ENCODE measurements at regions not wholly inside any gene's neighbourhood (a gene's known extent, or its start where the extent isn't known, plus 50 kb on each side); places are given as distances from the start of the nearest gene placed in this dataset.

- no peak for TF ChIP-seq ZNF462 (CRISPR knock-in tag; IDR thresholded peaks at IDR 0.05)
- TF ChIP-seq EZH2phosphoT487 (IDR thresholded peaks at IDR 0.05; ENCODE audit: unreplicated experiment), result no peak
- TF ChIP-seq JUNB (IDR thresholded peaks at IDR 0.05; ENCODE audit: unreplicated experiment), result no peak
- TF ChIP-seq STAT1 (IDR thresholded peaks at IDR 0.05; ENCODE audit: unreplicated experiment), result no peak
- TF ChIP-seq, protein P1, sequence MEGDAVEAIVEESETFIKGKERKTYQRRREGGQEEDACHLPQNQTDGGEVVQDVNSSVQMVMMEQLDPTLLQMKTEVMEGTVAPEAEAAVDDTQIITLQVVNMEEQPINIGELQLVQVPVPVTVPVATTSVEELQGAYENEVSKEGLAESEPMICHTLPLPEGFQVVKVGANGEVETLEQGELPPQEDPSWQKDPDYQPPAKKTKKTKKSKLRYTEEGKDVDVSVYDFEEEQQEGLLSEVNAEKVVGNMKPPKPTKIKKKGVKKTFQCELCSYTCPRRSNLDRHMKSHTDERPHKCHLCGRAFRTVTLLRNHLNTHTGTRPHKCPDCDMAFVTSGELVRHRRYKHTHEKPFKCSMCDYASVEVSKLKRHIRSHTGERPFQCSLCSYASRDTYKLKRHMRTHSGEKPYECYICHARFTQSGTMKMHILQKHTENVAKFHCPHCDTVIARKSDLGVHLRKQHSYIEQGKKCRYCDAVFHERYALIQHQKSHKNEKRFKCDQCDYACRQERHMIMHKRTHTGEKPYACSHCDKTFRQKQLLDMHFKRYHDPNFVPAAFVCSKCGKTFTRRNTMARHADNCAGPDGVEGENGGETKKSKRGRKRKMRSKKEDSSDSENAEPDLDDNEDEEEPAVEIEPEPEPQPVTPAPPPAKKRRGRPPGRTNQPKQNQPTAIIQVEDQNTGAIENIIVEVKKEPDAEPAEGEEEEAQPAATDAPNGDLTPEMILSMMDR (conservative IDR thresholded peaks at IDR 0.05; ENCODE audit: low read depth in 2 of 2), result no peak
- TF ChIP-seq ZNF331 (CRISPR knock-in tag; IDR thresholded peaks at IDR 0.05; ENCODE audit: low read depth), result no peak
- TF ChIP-seq, protein P2, sequence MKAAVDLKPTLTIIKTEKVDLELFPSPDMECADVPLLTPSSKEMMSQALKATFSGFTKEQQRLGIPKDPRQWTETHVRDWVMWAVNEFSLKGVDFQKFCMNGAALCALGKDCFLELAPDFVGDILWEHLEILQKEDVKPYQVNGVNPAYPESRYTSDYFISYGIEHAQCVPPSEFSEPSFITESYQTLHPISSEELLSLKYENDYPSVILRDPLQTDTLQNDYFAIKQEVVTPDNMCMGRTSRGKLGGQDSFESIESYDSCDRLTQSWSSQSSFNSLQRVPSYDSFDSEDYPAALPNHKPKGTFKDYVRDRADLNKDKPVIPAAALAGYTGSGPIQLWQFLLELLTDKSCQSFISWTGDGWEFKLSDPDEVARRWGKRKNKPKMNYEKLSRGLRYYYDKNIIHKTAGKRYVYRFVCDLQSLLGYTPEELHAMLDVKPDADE (IDR thresholded peaks at IDR 0.05), result no peak
- TF ChIP-seq POLR2AphosphoS5 (IDR thresholded peaks at IDR 0.05; ENCODE audit: low read depth), result no peak
- no peak for TF ChIP-seq CREB1 (CRISPR knock-in tag; IDR thresholded peaks at IDR 0.05; ENCODE audit: low read depth)
- TF ChIP-seq NANOG (IDR thresholded peaks at IDR 0.05; ENCODE audit: borderline replicate concordance), result no peak
- TF ChIP-seq, protein P3, sequence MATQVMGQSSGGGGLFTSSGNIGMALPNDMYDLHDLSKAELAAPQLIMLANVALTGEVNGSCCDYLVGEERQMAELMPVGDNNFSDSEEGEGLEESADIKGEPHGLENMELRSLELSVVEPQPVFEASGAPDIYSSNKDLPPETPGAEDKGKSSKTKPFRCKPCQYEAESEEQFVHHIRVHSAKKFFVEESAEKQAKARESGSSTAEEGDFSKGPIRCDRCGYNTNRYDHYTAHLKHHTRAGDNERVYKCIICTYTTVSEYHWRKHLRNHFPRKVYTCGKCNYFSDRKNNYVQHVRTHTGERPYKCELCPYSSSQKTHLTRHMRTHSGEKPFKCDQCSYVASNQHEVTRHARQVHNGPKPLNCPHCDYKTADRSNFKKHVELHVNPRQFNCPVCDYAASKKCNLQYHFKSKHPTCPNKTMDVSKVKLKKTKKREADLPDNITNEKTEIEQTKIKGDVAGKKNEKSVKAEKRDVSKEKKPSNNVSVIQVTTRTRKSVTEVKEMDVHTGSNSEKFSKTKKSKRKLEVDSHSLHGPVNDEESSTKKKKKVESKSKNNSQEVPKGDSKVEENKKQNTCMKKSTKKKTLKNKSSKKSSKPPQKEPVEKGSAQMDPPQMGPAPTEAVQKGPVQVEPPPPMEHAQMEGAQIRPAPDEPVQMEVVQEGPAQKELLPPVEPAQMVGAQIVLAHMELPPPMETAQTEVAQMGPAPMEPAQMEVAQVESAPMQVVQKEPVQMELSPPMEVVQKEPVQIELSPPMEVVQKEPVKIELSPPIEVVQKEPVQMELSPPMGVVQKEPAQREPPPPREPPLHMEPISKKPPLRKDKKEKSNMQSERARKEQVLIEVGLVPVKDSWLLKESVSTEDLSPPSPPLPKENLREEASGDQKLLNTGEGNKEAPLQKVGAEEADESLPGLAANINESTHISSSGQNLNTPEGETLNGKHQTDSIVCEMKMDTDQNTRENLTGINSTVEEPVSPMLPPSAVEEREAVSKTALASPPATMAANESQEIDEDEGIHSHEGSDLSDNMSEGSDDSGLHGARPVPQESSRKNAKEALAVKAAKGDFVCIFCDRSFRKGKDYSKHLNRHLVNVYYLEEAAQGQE (IDR thresholded peaks at IDR 0.05; ENCODE audit: unreplicated experiment), result no peak
- TF ChIP-seq ZNF114 (CRISPR knock-in tag; IDR thresholded peaks at IDR 0.05), result no peak
- no peak for TF ChIP-seq EZH2 (IDR thresholded peaks at IDR 0.05; ENCODE audit: low read depth, unreplicated experiment)
- Mint-ChIP-seq H3K9me3 (no peaks in the 10 kb centered on the region), H3K27me3 (ENCODE audit: insufficient read depth, low read depth, poor library complexity) (peaks cover 1% of the 10 kb centered on the region), H3K4me3 (no peak overlapping the region), H3K36me3 (ENCODE audit: low read depth) (no peaks in the 10 kb centered on the region), H3K27ac (no peak overlapping the region), H3K4me1 (peaks cover 35% of the 10 kb centered on the region)
- H3K4me3 ChIP-seq, result no peak overlapping the region
- no peak for ATAC-seq
- no peaks in the 10 kb centered on the region for H3K4me1 ChIP-seq (ENCODE audit: insufficient read depth)
- H3K36me3 ChIP-seq (ENCODE audit: insufficient read depth), result no peaks in the 10 kb centered on the region
- no peaks in the 10 kb centered on the region for H3K27me3 ChIP-seq (ENCODE audit: insufficient read depth)
- H3K27ac ChIP-seq (ENCODE audit: low read depth), result no peak overlapping the region
- H4K20me1 ChIP-seq (replicated peaks; ENCODE audit: insufficient read depth), result peaks cover 12% of the 10 kb centered on the region
- no peak overlapping the region for H2AFZ ChIP-seq
- H3K4me2 ChIP-seq, result no peak overlapping the region
- no peaks in the 10 kb centered on the region for H3F3A ChIP-seq (replicated peaks; ENCODE audit: low read depth)
- no peak for DNase-seq (ENCODE audit: low spot score)
- H3K9me2 ChIP-seq (ENCODE audit: insufficient read depth), result no peaks in the 10 kb centered on the region
- H3K79me2 ChIP-seq (replicated peaks; ENCODE audit: insufficient read depth), result peaks cover 95% of the 10 kb centered on the region
Observed at GRCh38 chr14:71348394-71348793, 441.1 kb downstream of the PCNX1 start.

Data from GM23338 (cell line).